Lung microvascular endothelial cell (primary cell): ENCODE measurements at regions not wholly inside any gene's neighbourhood (a gene's known extent, or its start where the extent isn't known, plus 50 kb on each side); places are given as distances from the start of the nearest gene placed in this dataset.

ENCODE experiments used
- DNase-seq, 2 donors: peaks; one replicate each; pipeline versions ENCODE4 v3.0.0 to v3.0.0-alpha.2; 2010; ENCODE audit warnings: low read depth in 2 of 2

- DNase-seq: peak; percentile 47 to 57
These were observed 207.2 kb downstream of the SPRY2 start for GRCh38 chr13:80133631-80134261.

- peak; percentile 44 to 81 for DNase-seq
These were observed 208.0 kb downstream of the SPRY2 start for GRCh38 chr13:80132741-80133601.

- peak; percentile 68 to 78 for DNase-seq
These were observed 209.7 kb downstream of the SPRY2 start for GRCh38 chr13:80131204-80131603.

- peak in 1 of 2 donors; percentile 2 for DNase-seq
These were observed 214.4 kb downstream of the SPRY2 start for GRCh38 chr13:80126389-80127068.

GRCh38 chr13:80123945-80124344, 217.0 kb downstream of the SPRY2 start:
- no peak for DNase-seq

GRCh38 chr13:80121038-80121437, 219.9 kb downstream of the SPRY2 start:
- peak in 1 of 2 donors; percentile 3 for DNase-seq

GRCh38 chr13:80118506-80118905, 222.4 kb downstream of the SPRY2 start:
- DNase-seq: no peak

- no peak for DNase-seq
These were observed 222.8 kb downstream of the SPRY2 start for GRCh38 chr13:80118099-80118498.

- no peak for DNase-seq
These were observed 223.4 kb downstream of the SPRY2 start for GRCh38 chr13:80117515-80117914.

GRCh38 chr13:80116107-80116506, 224.8 kb downstream of the SPRY2 start:
- DNase-seq: peak in 1 of 2 donors; percentile 60

- DNase-seq: no peak
These were observed 225.3 kb downstream of the SPRY2 start for GRCh38 chr13:80115616-80116015.

GRCh38 chr13:80113714-80114454, 227.0 kb downstream of the SPRY2 start:
- no peak for DNase-seq

- peak in 1 of 2 donors; percentile 55 for DNase-seq
These were observed 231.6 kb downstream of the SPRY2 start for GRCh38 chr13:80109303-80109702.

GRCh38 chr13:80105350-80105749, 235.6 kb downstream of the SPRY2 start:
- DNase-seq: peak in 1 of 2 donors; percentile 30

- no peak for DNase-seq
These were observed 239.9 kb downstream of the SPRY2 start for GRCh38 chr13:80101040-80101439.

- DNase-seq: no peak
These were observed 240.3 kb downstream of the SPRY2 start for GRCh38 chr13:80100636-80101035.

- no peak for DNase-seq
These were observed 243.4 kb downstream of the SPRY2 start for GRCh38 chr13:80097561-80097960.

GRCh38 chr13:80096383-80096782, 244.5 kb downstream of the SPRY2 start:
- no peak for DNase-seq

GRCh38 chr13:80094526-80094925, 246.4 kb downstream of the SPRY2 start:
- no peak for DNase-seq

- DNase-seq: no peak
These were observed 247.0 kb downstream of the SPRY2 start for GRCh38 chr13:80093888-80094287.

- DNase-seq: no peak
These were observed 254.6 kb downstream of the SPRY2 start for GRCh38 chr13:80086304-80086721.
